IMR-90 (cell line): ENCODE measurements at regions not wholly inside any gene's neighbourhood (a gene's known extent, or its start where the extent isn't known, plus 50 kb on each side); places are given as distances from the start of the nearest gene placed in this dataset.

Experiments used
- ATAC-seq: fragments of 200-7000 bp; cut with Tn5 transposase; 2 replicates; pipeline ENCODE4 v1.9.1; 2020; ENCODE audit warnings: low read depth, mild to moderate bottlenecking, moderate library complexity
- BruUV-seq: library from RNA; stranded (reverse); fragments of 400-500 nt; replicated peaks from 2 replicates; lab custom pipeline; 2021; lab: Mats Ljungman, UMichigan
- CTCF ChIA-PET: fragments of 300-600 bp; formaldehyde crosslinking; extraction: SDS; loops from one replicate; lab custom pipeline; 2021; ENCODE audit warnings: antibody characterized with exemption; lab: Yijun Ruan, JAX
- POLR2A ChIA-PET: fragments of 300-600 bp; sonication (Branson Sonifier 250); formaldehyde crosslinking; loops from one replicate; lab custom pipeline; 2022; ENCODE audit warnings: antibody characterized with exemption; ENCODE audit not compliant: unreplicated experiment; lab: Charles Lee
- DNase-seq: peaks from one replicate; pipeline ENCODE4 v3.0.0; 2013
- H2AFZ ChIP-seq: replicated peaks from 2 replicates; pipeline ENCODE3; 2013; ENCODE audit warnings: low read length, mild to moderate bottlenecking; ENCODE audit not compliant: poor library complexity
- H2AK5ac ChIP-seq: 2 replicates; pipeline ENCODE4 v1.6.1; 2013; ENCODE audit warnings: low read depth, low read length, inconsistent platforms
- H2AK9ac ChIP-seq: replicated peaks from 2 replicates; pipeline ENCODE3; 2013; ENCODE audit warnings: mild to moderate bottlenecking, low read depth, low read length, moderate library complexity; ENCODE audit not compliant: poor library complexity
- H2BK120ac ChIP-seq: 2 replicates; pipeline ENCODE4 v1.6.1; 2013; ENCODE audit warnings: low read depth, low read length, inconsistent platforms
- H2BK15ac ChIP-seq: 3 replicates; pipeline ENCODE4 v1.6.1; 2013; ENCODE audit warnings: low read depth, low read length, inconsistent platforms
- H2BK20ac ChIP-seq: 2 replicates; pipeline ENCODE4 v1.6.1; 2013; ENCODE audit warnings: low read depth, mild to moderate bottlenecking, inconsistent platforms, low read length, moderate library complexity
- H2BK5ac ChIP-seq: 2 replicates; pipeline ENCODE4 v1.6.1; 2013; ENCODE audit warnings: mild to moderate bottlenecking, low read depth, low read length, inconsistent platforms; ENCODE audit not compliant: poor library complexity, severe bottlenecking
- H3K14ac ChIP-seq: replicated peaks from 2 replicates; pipeline ENCODE4 v1.6.1; 2013; ENCODE audit warnings: low read depth, low read length, inconsistent platforms
- H3K18ac ChIP-seq: 2 replicates; pipeline ENCODE4 v1.6.1; 2013; ENCODE audit warnings: low read depth, low read length, control low read depth
- H3K23ac ChIP-seq: 2 replicates; pipeline ENCODE4 v1.6.1; 2013; ENCODE audit warnings: low read depth, low read length, inconsistent platforms
- H3K27ac ChIP-seq: 2 replicates; pipeline ENCODE4 v1.5.1; 2013; ENCODE audit warnings: mild to moderate bottlenecking, control low read depth, low read length; ENCODE audit not compliant: insufficient read depth
- H3K27me3 ChIP-seq: 2 replicates; pipeline ENCODE4 v1.6.1; 2013; ENCODE audit warnings: low read length; ENCODE audit not compliant: control insufficient read depth, insufficient read depth
- H3K36me3 ChIP-seq: 2 replicates; pipeline ENCODE4 v1.6.1; 2013; ENCODE audit warnings: low read length, mixed read lengths; ENCODE audit not compliant: control insufficient read depth, insufficient read depth
- H3K4ac ChIP-seq: 2 replicates; pipeline ENCODE4 v1.6.1; 2013; ENCODE audit warnings: low read depth, low read length, inconsistent platforms
- H3K4me1 ChIP-seq: 2 replicates; pipeline ENCODE4 v1.6.1; 2013; ENCODE audit warnings: low read length, mixed read lengths; ENCODE audit not compliant: control insufficient read depth, insufficient read depth
- H3K4me2 ChIP-seq: 2 replicates; pipeline ENCODE4 v1.6.1; 2013; ENCODE audit warnings: low read depth, mild to moderate bottlenecking, control low read depth, low read length, moderate library complexity
- H3K4me3 ChIP-seq: 2 replicates; pipeline ENCODE4 v1.5.1; 2013; ENCODE audit warnings: low read depth, mild to moderate bottlenecking, control low read depth, low read length, moderate library complexity; ENCODE audit not compliant: insufficient read depth
- H3K56ac ChIP-seq: 2 replicates; pipeline ENCODE4 v1.6.1; 2013; ENCODE audit warnings: low read length, inconsistent platforms; ENCODE audit not compliant: insufficient read depth; ENCODE audit errors: extremely low read depth
- H3K79me1 ChIP-seq, 2 experiments: 2 replicates each; pipeline ENCODE4 v1.6.1; 2013; ENCODE audit warnings: low read length in 2 of 2, inconsistent platforms in 1 of 2, low read depth in 1 of 2
- H3K9ac ChIP-seq: 2 replicates; pipeline ENCODE4 v1.6.1; 2013; ENCODE audit warnings: low read depth, low read length, control low read depth
- H3K9me1 ChIP-seq: 2 replicates; pipeline ENCODE4 v1.6.1; 2013; ENCODE audit warnings: low read length, inconsistent platforms; ENCODE audit not compliant: insufficient read depth
- H3K9me3 ChIP-seq: 2 replicates; pipeline ENCODE4 v1.6.1; 2013; ENCODE audit warnings: low read length; ENCODE audit not compliant: control insufficient read depth, insufficient read depth
- H4K20me1 ChIP-seq: 2 replicates; pipeline ENCODE4 v1.6.1; 2013; ENCODE audit warnings: low read length, inconsistent platforms; ENCODE audit not compliant: insufficient read depth
- H4K5ac ChIP-seq: 2 replicates; pipeline ENCODE4 v1.6.1; 2013; ENCODE audit warnings: mild to moderate bottlenecking, low read depth, low read length, control low read depth
- H4K8ac ChIP-seq, 2 experiments: 2 replicates each; pipeline ENCODE4 v1.6.1; 2013; ENCODE audit warnings: low read depth in 2 of 2, low read length in 2 of 2, control low read depth in 1 of 2, inconsistent platforms in 1 of 2
- H4K91ac ChIP-seq: 2 replicates; pipeline ENCODE4 v1.6.1; 2013; ENCODE audit warnings: low read depth, low read length, inconsistent platforms; ENCODE audit not compliant: insufficient read depth
- BHLHE40 ChIP-seq: fragments of 150-350 bp; IDR thresholded peaks from 2 replicates; pipeline ENCODE4 v1.6.1; 2016; ENCODE audit warnings: mild to moderate bottlenecking, low read depth, low read length
- ELK1 ChIP-seq: fragments of 150-350 bp; IDR thresholded peaks from 2 replicates; pipeline ENCODE4 v1.6.1; 2016; ENCODE audit warnings: low read depth, mild to moderate bottlenecking, low read length, moderate library complexity, borderline replicate concordance
- POLR2A ChIP-seq: IDR thresholded peaks from 2 replicates; pipeline ENCODE4 v1.6.1; 2012; ENCODE audit warnings: mild to moderate bottlenecking, low read depth, low read length
- RCOR1 ChIP-seq: IDR thresholded peaks from 2 replicates; pipeline ENCODE4 v1.6.1; 2012; ENCODE audit warnings: mild to moderate bottlenecking, low read length, improper control_type of control experiment; ENCODE audit not compliant: insufficient replicate concordance
- WGBS, 2 experiments: methylation state at CpG; one replicate each; pipeline versions ENCODE4 v1.1.5 to v1.1.7; 2013; ENCODE audit warnings: missing lambda C conversion rate in 2 of 2; ENCODE audit not compliant: insufficient read length in 1 of 2; ENCODE audit errors: extremely low coverage in 2 of 2; 5-methylcytosine and 5-hydroxymethylcytosine counted together
- dilution Hi-C: fragments of 300-500 bp; cut with HindIII; formaldehyde crosslinking; loops from one replicate; pipeline ENCODE4 v1.14.3; 2018; ENCODE audit warnings: low sequenced_read_pairs; ENCODE audit not compliant: unreplicated experiment
- in situ Hi-C: fragments of 300-500 bp; cut with MboI; formaldehyde crosslinking; loops from 3 replicates; pipeline ENCODE4 v1.14.3; 2019; ENCODE audit warnings: low sequenced_read_pairs, inconsistent platforms, mixed read lengths
- intact Hi-C: fragments of 100-400 bp; cut with micrococcal nuclease; formaldehyde crosslinking; loops from 2 replicates; pipeline ENCODE4 v1.10.0; 2022

GRCh38 chr4:85302756-85303155, 172.2 kb upstream of the ARHGAP24 start:
- H3K4me3 ChIP-seq = no peak overlapping the region
- no peaks in the 10 kb centered on the region for H3K9me3 ChIP-seq
- H3K56ac ChIP-seq = no peak overlapping the region
- in situ Hi-C loops (no loop called here), intact Hi-C loops (no loop called here), dilution Hi-C loops (no loop called here)
- no peaks in the 10 kb centered on the region for H3K27me3 ChIP-seq
- ATAC-seq = no peak
- H3K4me2 ChIP-seq = no peak overlapping the region
- WGBS, 2 experiments = no CpG with 5 or more reads among the region's 4 CpGs
- no peak overlapping the region for H3K18ac ChIP-seq
- no peaks in the 10 kb centered on the region for H3K9me1 ChIP-seq
- no peaks in the 10 kb centered on the region for H3K4me1 ChIP-seq
- no peak overlapping the region for H2BK20ac ChIP-seq
- H4K5ac ChIP-seq = no peak overlapping the region
- H3K27ac ChIP-seq = no peak overlapping the region
- H3K9ac ChIP-seq = no peak overlapping the region
- H3K4ac ChIP-seq = no peak overlapping the region
- H2BK15ac ChIP-seq = no peak overlapping the region
- H4K91ac ChIP-seq = no peak overlapping the region
- TF ChIP-seq ELK1 (no peak), RCOR1 (no peak), POLR2A (no peak), BHLHE40 (no peak)
- H3K14ac ChIP-seq = no peak overlapping the region
- H2AFZ ChIP-seq = no peak overlapping the region
- CTCF ChIA-PET = no interaction called here
- no peaks in the 10 kb centered on the region for H4K20me1 ChIP-seq
- no peak overlapping the region for H2AK9ac ChIP-seq
- POLR2A ChIA-PET = no interaction called here
- no peak overlapping the region for H4K8ac ChIP-seq
- DNase-seq = no peak
- H3K36me3 ChIP-seq = no peaks in the 10 kb centered on the region
- no peak overlapping the region for H3K23ac ChIP-seq
- no peak overlapping the region for H2AK5ac ChIP-seq
- H2BK120ac ChIP-seq = no peak overlapping the region
- no peaks in the 10 kb centered on the region for H3K79me1 ChIP-seq
- no peak overlapping the region for H2BK5ac ChIP-seq
- no TSS peak for BruUV-seq
